Activated CD8-positive, alpha-beta memory T cell treated with anti-CD3 and anti-CD28 coated beads, Interleukin-2, amount 10 ng/mL, durations not matched to agents 7 days and 5 days (primary cell): ENCODE measurements at regions not wholly inside any gene's neighbourhood (a gene's known extent, or its start where the extent isn't known, plus 50 kb on each side); places are given as distances from the start of the nearest gene placed in this dataset.
"Not testable (repeated sequence)": the region's sequence is repeated elsewhere in the genome, so short reads cannot be mapped to it uniquely, and the experiment has no call there.

Source experiments
- ATAC-seq: fragments of 150-1000 bp; cut with Tn5 transposase; one replicate; pipeline ENCODE4 v1.10.0; 2021; ENCODE audit warnings: moderate library complexity
- CTCF ChIA-PET: fragments of 350-600 bp; sonication (Branson Sonifier 250); formaldehyde crosslinking; loops from one replicate; lab custom pipeline; 2021; ENCODE audit warnings: antibody characterized with exemption; lab: Charles Lee
- DNase-seq: peaks from one replicate; pipeline ENCODE4 v3.0.0-alpha.2; 2020
- H3K27ac Mint-ChIP-seq: one replicate; pipeline ENCODE4 v1.8.0; 2021; ENCODE audit warnings: mild to moderate bottlenecking, mixed read lengths
- H3K27me3 Mint-ChIP-seq: one replicate; pipeline ENCODE4 v1.8.0; 2021; ENCODE audit warnings: mixed read lengths
- H3K36me3 Mint-ChIP-seq: one replicate; pipeline ENCODE4 v1.8.0; 2021; ENCODE audit warnings: mild to moderate bottlenecking, mixed read lengths
- H3K4me1 Mint-ChIP-seq: one replicate; pipeline ENCODE4 v1.8.0; 2021; ENCODE audit warnings: mixed read lengths
- H3K4me3 Mint-ChIP-seq: one replicate; pipeline ENCODE4 v1.8.0; 2021; ENCODE audit warnings: mild to moderate bottlenecking, moderate library complexity, mixed read lengths
- H3K9me3 Mint-ChIP-seq: one replicate; pipeline ENCODE4 v1.8.0; 2022; ENCODE audit warnings: low read depth, mixed read lengths

GRCh38 chr7:35915247-35915955 lies 114.5 kb downstream of the SEPTIN7 start:
- not testable (repeated sequence) for H3K4me3 Mint-ChIP-seq, H3K4me1 Mint-ChIP-seq, H3K27me3 Mint-ChIP-seq, DNase-seq, H3K27ac Mint-ChIP-seq, ATAC-seq, H3K9me3 Mint-ChIP-seq
- CTCF ChIA-PET: interaction anchor here (1.0 to 2.5 kb wide), 6 partner anchors 9 to 403 kb away, joined by 3 to 14 read pairs (median 8); no protein-coding TSS in a partner anchor
- peaks cover 12% of the 10 kb centered on the region for H3K36me3 Mint-ChIP-seq

- H3K4me1 Mint-ChIP-seq, H3K27me3 Mint-ChIP-seq, H3K36me3 Mint-ChIP-seq, H3K9me3 Mint-ChIP-seq, H3K27ac Mint-ChIP-seq, DNase-seq, ATAC-seq, CTCF ChIA-PET, H3K4me3 Mint-ChIP-seq: not testable (repeated sequence)
These were observed 117.4 kb downstream of the SEPTIN7 start for GRCh38 chr7:35918217-35918616.

- H3K4me1 Mint-ChIP-seq, CTCF ChIA-PET, H3K9me3 Mint-ChIP-seq, DNase-seq, H3K27ac Mint-ChIP-seq, H3K36me3 Mint-ChIP-seq, H3K4me3 Mint-ChIP-seq, H3K27me3 Mint-ChIP-seq, ATAC-seq: not testable (repeated sequence)
These were observed 118.8 kb downstream of the SEPTIN7 start for GRCh38 chr7:35919607-35920006.

- DNase-seq, H3K9me3 Mint-ChIP-seq, H3K4me1 Mint-ChIP-seq, H3K27ac Mint-ChIP-seq, H3K4me3 Mint-ChIP-seq, H3K27me3 Mint-ChIP-seq, ATAC-seq, CTCF ChIA-PET, H3K36me3 Mint-ChIP-seq: not testable (repeated sequence)
These were observed 120.5 kb downstream of the SEPTIN7 start for GRCh38 chr7:35921338-35921737.

- H3K4me3 Mint-ChIP-seq, ATAC-seq, CTCF ChIA-PET, H3K36me3 Mint-ChIP-seq, H3K9me3 Mint-ChIP-seq, H3K27ac Mint-ChIP-seq, H3K27me3 Mint-ChIP-seq, DNase-seq, H3K4me1 Mint-ChIP-seq: not testable (repeated sequence)
These were observed 123.8 kb downstream of the SEPTIN7 start for GRCh38 chr7:35924668-35925067.

- ATAC-seq, H3K27ac Mint-ChIP-seq, H3K4me3 Mint-ChIP-seq, H3K27me3 Mint-ChIP-seq, DNase-seq, CTCF ChIA-PET, H3K9me3 Mint-ChIP-seq, H3K4me1 Mint-ChIP-seq, H3K36me3 Mint-ChIP-seq: not testable (repeated sequence)
These were observed 126.1 kb downstream of the SEPTIN7 start for GRCh38 chr7:35926966-35927365.

GRCh38 chr7:35931134-35931533 lies 130.3 kb downstream of the SEPTIN7 start:
- CTCF ChIA-PET, H3K4me1 Mint-ChIP-seq, H3K9me3 Mint-ChIP-seq: not testable (repeated sequence)

GRCh38 chr7:35931551-35931950 lies 130.7 kb downstream of the SEPTIN7 start:
- H3K27ac Mint-ChIP-seq, H3K4me1 Mint-ChIP-seq, ATAC-seq, DNase-seq, H3K36me3 Mint-ChIP-seq, H3K9me3 Mint-ChIP-seq, CTCF ChIA-PET, H3K4me3 Mint-ChIP-seq, H3K27me3 Mint-ChIP-seq: not testable (repeated sequence)

More at GRCh38 chr7:35931134-35931533, 130.3 kb downstream of the SEPTIN7 start:
- H3K4me3 Mint-ChIP-seq, H3K27ac Mint-ChIP-seq, H3K27me3 Mint-ChIP-seq, ATAC-seq, DNase-seq, H3K36me3 Mint-ChIP-seq: not testable (repeated sequence)

GRCh38 chr7:35940695-35941094 lies 139.8 kb downstream of the SEPTIN7 start:
- CTCF ChIA-PET: not testable (repeated sequence)

GRCh38 chr7:35945621-35946020 lies 144.8 kb downstream of the SEPTIN7 start:
- ATAC-seq, DNase-seq, H3K36me3 Mint-ChIP-seq, H3K4me1 Mint-ChIP-seq, H3K4me3 Mint-ChIP-seq, H3K27me3 Mint-ChIP-seq, H3K9me3 Mint-ChIP-seq, CTCF ChIA-PET, H3K27ac Mint-ChIP-seq: not testable (repeated sequence)

More at GRCh38 chr7:35940695-35941094, 139.8 kb downstream of the SEPTIN7 start:
- H3K27me3 Mint-ChIP-seq, H3K9me3 Mint-ChIP-seq, ATAC-seq, DNase-seq, H3K27ac Mint-ChIP-seq, H3K4me1 Mint-ChIP-seq, H3K4me3 Mint-ChIP-seq, H3K36me3 Mint-ChIP-seq: not testable (repeated sequence)

- H3K4me1 Mint-ChIP-seq, DNase-seq, ATAC-seq, H3K4me3 Mint-ChIP-seq, H3K9me3 Mint-ChIP-seq, H3K27ac Mint-ChIP-seq, H3K27me3 Mint-ChIP-seq, H3K36me3 Mint-ChIP-seq, CTCF ChIA-PET: not testable (repeated sequence)
These were observed 154.9 kb downstream of the SEPTIN7 start for GRCh38 chr7:35955735-35956134.

GRCh38 chr7:35956988-35957387 lies 156.1 kb downstream of the SEPTIN7 start:
- H3K4me1 Mint-ChIP-seq, H3K27me3 Mint-ChIP-seq, H3K36me3 Mint-ChIP-seq, H3K4me3 Mint-ChIP-seq, CTCF ChIA-PET, ATAC-seq, H3K27ac Mint-ChIP-seq, H3K9me3 Mint-ChIP-seq, DNase-seq: not testable (repeated sequence)

- H3K27me3 Mint-ChIP-seq, H3K4me1 Mint-ChIP-seq, H3K4me3 Mint-ChIP-seq, H3K36me3 Mint-ChIP-seq, DNase-seq, H3K9me3 Mint-ChIP-seq, H3K27ac Mint-ChIP-seq, ATAC-seq, CTCF ChIA-PET: not testable (repeated sequence)
These were observed 160.4 kb downstream of the SEPTIN7 start for GRCh38 chr7:35961260-35961659.

GRCh38 chr7:35962607-35963006 lies 161.8 kb downstream of the SEPTIN7 start:
- not testable (repeated sequence) for H3K4me1 Mint-ChIP-seq, H3K4me3 Mint-ChIP-seq, H3K9me3 Mint-ChIP-seq, DNase-seq, H3K36me3 Mint-ChIP-seq, H3K27me3 Mint-ChIP-seq, ATAC-seq, H3K27ac Mint-ChIP-seq
- CTCF ChIA-PET: interaction anchor here (0.6 kb wide), 1 partner anchor 12 kb away, joined by 3 read pairs; no protein-coding TSS in a partner anchor
